ENCODE measurements at regions not wholly inside any gene's neighbourhood (a gene's known extent, or its start where the extent isn't known, plus 50 kb on each side); places are given as distances from the start of the nearest gene placed in this dataset.

DNA sequence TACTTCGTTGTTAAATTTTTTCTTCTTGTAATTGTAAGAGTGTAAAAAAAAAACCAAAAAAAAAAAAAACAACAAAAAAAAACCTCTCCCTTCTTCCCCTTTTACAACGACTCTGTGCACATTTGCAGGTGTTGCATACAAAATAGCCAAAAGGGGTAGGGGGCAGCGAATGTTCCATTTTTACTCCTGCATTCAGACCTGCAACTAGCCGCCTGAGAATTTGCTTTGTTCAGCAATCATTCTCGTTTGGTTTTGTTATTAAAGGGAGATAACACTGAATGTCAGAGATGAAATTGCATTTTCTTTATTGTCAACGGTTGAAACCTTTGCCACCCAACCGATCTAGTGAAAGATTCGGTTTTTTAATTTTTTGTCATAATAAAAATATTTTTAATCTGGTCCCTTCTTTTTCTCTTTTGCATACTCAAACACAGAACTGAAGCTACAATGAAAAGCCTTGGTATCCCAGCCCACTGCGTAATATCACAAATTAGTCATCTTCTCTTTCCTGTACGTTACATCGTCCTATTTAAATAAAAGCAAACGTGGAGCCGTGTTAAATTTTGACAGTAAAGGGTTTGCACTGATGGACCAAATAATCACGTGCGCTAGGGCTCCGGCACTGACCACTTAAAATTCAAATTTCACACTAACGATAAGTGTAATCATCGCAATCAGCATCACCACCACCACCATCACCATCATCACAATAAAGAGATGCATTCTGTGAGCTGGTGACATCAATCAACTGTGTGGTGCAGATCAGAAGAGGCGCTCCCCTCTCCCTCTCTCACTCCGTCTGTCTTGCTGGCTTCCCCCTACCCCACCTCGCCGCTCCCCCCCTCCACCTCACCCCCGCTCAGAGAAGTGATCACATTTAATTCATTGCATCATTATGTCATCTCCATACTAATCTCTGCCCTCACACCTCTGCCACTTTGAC lies 406.2 kb upstream of the PSMD7 start:
- DNase-seq (no peak), ATAC-seq (no peak)
- Histone ChIP-seq H3K4me3 (no peak overlapping the region), H3K27ac (no peak overlapping the region), H3K27me3 (ENCODE audit: insufficient read depth in 3 of 3, low read length in 2 of 3) (peaks cover 0 to 12% (median 0%) of the 10 kb centered on the region in 3 donors), H3K9me3 (no peaks in the 10 kb centered on the region), H3K4me1 (no peaks in the 10 kb centered on the region), H3K36me3 (ENCODE audit: insufficient read depth in 1 of 2, low read depth in 1 of 2) (no peaks in the 10 kb centered on the region)
- WGBS, 3 donors, result 44 to 47% (median 44%) methylated on average over 23 of the region's 23 CpGs
- TF ChIP-seq, protein P1, sequence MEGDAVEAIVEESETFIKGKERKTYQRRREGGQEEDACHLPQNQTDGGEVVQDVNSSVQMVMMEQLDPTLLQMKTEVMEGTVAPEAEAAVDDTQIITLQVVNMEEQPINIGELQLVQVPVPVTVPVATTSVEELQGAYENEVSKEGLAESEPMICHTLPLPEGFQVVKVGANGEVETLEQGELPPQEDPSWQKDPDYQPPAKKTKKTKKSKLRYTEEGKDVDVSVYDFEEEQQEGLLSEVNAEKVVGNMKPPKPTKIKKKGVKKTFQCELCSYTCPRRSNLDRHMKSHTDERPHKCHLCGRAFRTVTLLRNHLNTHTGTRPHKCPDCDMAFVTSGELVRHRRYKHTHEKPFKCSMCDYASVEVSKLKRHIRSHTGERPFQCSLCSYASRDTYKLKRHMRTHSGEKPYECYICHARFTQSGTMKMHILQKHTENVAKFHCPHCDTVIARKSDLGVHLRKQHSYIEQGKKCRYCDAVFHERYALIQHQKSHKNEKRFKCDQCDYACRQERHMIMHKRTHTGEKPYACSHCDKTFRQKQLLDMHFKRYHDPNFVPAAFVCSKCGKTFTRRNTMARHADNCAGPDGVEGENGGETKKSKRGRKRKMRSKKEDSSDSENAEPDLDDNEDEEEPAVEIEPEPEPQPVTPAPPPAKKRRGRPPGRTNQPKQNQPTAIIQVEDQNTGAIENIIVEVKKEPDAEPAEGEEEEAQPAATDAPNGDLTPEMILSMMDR (IDR thresholded peaks at IDR 0.05), result no peak
- intact Hi-C loops (cut with DNase I), result no loop called here

DNA sequence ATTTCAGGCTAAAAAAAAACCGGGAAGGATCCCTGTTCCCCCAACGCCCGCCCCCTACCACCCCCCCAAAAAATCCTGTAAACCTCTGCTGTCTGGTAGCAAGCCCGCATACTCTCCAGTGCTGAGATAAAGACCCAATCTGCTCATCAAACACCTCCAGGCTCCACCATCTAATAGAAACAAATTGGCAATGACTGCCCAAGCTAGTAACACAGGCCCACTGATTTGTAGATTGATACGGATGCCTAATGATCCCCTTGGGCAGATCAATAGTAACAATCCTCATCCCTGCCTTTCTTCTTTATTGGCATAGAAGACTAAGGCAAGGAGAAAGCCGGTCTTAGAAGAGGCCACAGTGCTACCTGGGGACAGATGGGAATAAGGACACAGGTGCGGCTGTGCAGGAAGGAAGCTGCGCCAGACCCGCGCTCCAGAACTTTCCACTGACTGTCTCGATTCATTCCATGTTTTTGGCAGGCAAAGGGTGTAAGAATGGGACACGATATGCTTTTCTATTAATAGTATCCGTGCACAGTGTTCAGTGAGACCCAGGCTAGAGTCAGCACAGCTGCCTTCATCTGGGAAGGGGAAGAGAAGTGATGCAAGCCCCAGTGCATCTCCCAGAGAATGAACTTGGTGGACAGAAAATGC lies 407.6 kb upstream of the PSMD7 start:
- no peaks in the 10 kb centered on the region for H3K9me3 ChIP-seq
- TF ChIP-seq, protein P1 (IDR thresholded peaks at IDR 0.05), result no peak
- WGBS, 3 donors, result 32 to 38% (median 33%) methylated on average over 13 of the region's 13 CpGs
- ATAC-seq (no peak), DNase-seq (no peak)
- H3K27me3 ChIP-seq (ENCODE audit: insufficient read depth in 3 of 3, low read length in 2 of 3), result peaks cover 0 to 12% (median 0%) of the 10 kb centered on the region in 3 donors
- intact Hi-C loops (cut with DNase I), result no loop called here
- H3K4me3 ChIP-seq, result no peak overlapping the region
- no peak overlapping the region for H3K27ac ChIP-seq
- H3K4me1 ChIP-seq, result no peaks in the 10 kb centered on the region
- no peaks in the 10 kb centered on the region for H3K36me3 ChIP-seq (ENCODE audit: insufficient read depth in 1 of 2, low read depth in 1 of 2)

DNA sequence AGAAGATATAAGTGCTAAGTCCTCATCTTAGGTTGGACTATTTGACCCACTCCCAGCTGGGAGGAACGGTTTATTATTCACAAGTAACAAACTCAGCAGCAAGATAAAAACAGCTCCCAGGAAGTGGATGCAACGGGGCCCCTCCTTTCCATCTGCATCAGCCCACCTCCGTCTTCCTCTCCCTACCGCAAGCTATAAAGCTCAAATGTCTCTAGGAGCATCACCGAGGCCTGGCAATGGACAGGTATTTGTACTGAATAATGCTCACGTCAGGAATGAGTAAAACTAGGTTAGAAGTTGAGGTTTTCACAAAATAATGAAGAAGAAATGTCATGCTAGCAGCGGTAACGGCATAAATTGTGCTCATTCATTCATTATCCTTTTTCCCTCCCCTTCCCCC lies 408.7 kb upstream of the PSMD7 start:
- WGBS, 3 donors, result 64 to 74% (median 68%) methylated on average over 8 of the region's 8 CpGs

DNA sequence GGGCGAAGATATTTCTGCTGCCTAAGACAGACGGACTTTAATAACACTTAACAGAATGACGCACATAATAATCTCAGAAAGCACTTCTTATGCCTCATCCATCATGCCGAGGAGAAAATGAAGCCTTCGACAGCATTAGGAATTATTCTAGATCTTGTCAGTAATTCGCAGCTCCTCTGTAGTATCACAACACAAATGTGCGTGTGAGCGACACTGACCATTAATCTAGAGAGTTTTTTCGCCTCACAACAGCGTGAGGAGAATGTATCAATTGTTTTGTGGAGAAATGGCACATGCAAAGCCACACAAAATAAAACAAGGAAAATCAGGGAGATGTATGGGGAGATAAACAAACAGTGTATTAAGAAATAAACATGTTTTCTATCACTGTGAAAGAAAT lies 410.2 kb upstream of the PSMD7 start:
- ATAC-seq (no peak), DNase-seq (no peak)
- intact Hi-C loops (cut with DNase I), result no loop called here
- TF ChIP-seq, protein P1 (IDR thresholded peaks at IDR 0.05), result no peak
- no peak overlapping the region for H3K27ac ChIP-seq
- peaks cover 0 to 9% (median 0%) of the 10 kb centered on the region in 3 donors for H3K27me3 ChIP-seq (ENCODE audit: insufficient read depth in 3 of 3, low read length in 2 of 3)
- H3K36me3 ChIP-seq (ENCODE audit: insufficient read depth in 1 of 2, low read depth in 1 of 2), result no peaks in the 10 kb centered on the region
- 88 to 89% (median 89%) methylated on average over 10 of the region's 10 CpGs for WGBS, 3 donors
- H3K9me3 ChIP-seq, result no peaks in the 10 kb centered on the region
- H3K4me1 ChIP-seq, result no peaks in the 10 kb centered on the region
- H3K4me3 ChIP-seq, result no peak overlapping the region

More for the DNA sequence above, 408.7 kb upstream of the PSMD7 start:
- TF ChIP-seq, protein P1 (IDR thresholded peaks at IDR 0.05), result no peak
- peaks cover 0 to 11% (median 0%) of the 10 kb centered on the region in 3 donors for H3K27me3 ChIP-seq (ENCODE audit: insufficient read depth in 3 of 3, low read length in 2 of 3)
- no peaks in the 10 kb centered on the region for H3K4me1 ChIP-seq
- intact Hi-C loops (cut with DNase I), result no loop called here
- H3K27ac ChIP-seq, result no peak overlapping the region
- H3K4me3 ChIP-seq, result no peak overlapping the region
- ATAC-seq (no peak), DNase-seq (no peak)
- no peaks in the 10 kb centered on the region for H3K9me3 ChIP-seq
- H3K36me3 ChIP-seq (ENCODE audit: insufficient read depth in 1 of 2, low read depth in 1 of 2), result no peaks in the 10 kb centered on the region

All from psoas muscle (tissue), 7 donors.